ENCODE measurements at regions not wholly inside any gene's neighbourhood (a gene's known extent, or its start where the extent isn't known, plus 50 kb on each side); places are given as distances from the start of the nearest gene placed in this dataset.

DNA sequence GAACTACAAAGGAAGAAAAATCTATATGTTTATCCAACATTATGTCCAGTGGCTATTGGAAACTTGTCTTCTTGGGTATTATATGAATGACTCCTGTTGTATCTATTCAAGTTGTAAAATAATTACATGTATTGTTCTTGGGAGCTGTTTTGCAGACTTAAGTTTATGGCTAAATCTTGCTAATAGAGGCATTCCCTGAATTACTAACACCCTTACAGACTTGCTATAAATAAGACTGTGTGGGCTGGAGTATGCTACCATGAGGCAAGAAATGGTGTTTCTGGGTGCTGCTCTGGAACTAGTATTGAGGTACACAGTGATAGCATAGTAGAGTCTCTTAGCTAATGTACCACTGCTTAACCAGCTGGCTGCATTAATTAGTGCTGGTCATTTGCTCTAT, 155.1 kb downstream of the HIPK3 start:
- DNase-seq (ENCODE audit: low read depth) = peak; percentile 10

DNA sequence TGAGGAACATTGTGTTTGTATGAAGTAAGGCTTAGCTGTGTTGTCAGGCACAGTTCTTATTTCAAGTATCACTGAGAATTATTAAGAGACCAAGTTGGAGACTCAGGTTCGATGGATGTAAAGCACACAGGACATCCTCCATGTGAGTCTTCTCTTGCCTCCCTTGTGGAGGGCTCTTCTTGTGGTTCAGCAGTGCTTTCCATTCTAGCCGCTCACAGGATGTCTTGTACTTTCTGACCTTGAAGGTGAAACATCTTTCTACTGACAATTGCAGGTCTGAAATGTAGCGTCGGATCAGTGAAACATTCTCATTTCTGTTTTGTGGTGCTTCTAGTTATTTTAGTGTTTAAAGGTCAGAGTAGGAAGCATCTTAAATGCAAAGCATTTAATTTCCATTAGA, 154.6 kb downstream of the HIPK3 start:
- DNase-seq (ENCODE audit: low read depth) = no peak

DNA sequence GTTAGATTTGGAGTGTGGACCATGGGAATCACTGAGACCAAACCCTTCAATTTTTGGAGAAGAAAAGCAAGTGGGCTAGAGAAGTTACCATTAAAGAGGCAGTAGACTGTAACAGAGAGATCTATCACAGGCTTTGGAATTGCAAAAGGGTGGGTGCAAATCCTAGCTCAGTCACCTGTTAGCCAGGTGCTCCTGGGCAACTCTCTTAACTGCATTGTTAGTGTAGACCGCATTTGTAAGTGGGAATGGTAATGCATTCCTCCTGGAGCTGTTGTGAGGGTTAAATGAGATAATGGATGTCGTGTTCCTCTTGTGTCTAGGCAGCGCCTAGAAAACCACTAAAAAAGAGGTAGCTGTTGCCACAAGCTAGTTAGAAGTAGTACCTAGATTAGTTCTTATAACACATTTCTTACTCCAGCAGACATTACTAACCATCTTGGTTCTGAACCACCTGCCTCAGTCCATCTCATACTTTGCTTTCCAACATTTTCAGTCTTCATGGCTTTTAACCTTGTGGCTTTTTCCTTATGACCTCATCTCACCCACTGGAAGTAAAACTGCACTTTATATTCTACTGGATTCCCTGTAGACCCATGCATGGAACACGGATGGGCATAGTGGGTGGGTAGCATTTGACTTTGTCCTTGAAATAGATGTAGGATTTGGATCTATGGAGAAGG, 153.0 kb downstream of the HIPK3 start:
- DNase-seq (ENCODE audit: low read depth) = no peak
